ENCODE measurements at regions not wholly inside any gene's neighbourhood (a gene's known extent, or its start where the extent isn't known, plus 50 kb on each side); places are given as distances from the start of the nearest gene placed in this dataset.

DNA sequence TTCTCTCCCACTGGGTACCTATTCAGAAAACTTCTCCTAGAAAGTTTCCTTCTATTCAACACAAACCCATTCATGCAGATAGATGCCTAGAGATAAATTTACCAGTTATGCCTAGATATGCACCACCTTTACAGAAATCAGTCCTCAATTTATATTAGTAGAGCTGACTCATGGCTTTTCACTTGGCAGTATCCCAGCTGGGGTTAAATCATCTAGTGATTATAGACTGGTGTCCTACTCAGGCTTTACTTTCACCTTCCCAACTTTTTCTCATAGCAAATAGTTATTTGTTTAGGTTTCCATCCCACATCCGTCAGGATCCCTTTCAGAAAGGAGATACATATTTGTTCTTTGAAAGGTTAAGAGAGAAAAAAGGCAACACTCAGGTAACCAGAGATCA lies 124.5 kb downstream of the AQP4 start:
- DNase-seq: no peak

DNA sequence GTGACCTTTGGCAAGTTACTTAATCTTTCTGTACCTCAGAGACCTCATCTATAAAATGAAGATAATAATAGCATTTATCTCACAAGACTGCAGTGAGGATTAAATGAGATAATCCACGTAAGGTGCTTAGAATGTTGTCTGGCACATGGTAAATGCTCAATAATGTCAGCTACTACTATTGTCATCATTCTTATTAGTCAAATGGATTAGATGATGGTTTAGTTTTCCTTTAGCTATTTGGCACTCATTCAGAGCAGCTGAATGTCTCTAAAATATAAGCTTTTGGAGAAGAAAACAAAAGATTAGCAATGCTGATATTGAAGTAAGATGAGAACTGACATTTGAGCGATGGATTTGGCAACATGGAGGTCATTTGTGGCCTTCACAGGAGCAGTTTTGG lies 125.1 kb downstream of the AQP4 start:
- no peak for DNase-seq

DNA sequence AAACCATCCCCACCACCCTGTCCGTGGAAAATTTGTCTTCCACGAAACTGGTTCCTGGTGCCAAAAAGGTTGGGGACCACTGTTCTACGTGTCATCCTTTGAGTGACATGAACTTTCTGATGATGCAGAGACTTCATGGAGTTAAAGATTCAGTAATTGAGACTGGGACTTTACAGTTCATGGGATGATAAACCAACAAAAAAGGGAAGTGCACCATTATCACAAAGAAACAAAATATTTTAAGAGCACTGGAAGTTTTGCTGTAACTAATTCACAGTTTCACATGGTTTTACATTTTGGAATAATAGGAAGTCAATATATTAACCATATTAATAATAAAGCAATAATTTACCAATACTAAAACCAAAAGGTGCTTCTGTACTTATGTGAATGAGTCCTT lies 126.8 kb downstream of the AQP4 start:
- DNase-seq: no peak

DNA sequence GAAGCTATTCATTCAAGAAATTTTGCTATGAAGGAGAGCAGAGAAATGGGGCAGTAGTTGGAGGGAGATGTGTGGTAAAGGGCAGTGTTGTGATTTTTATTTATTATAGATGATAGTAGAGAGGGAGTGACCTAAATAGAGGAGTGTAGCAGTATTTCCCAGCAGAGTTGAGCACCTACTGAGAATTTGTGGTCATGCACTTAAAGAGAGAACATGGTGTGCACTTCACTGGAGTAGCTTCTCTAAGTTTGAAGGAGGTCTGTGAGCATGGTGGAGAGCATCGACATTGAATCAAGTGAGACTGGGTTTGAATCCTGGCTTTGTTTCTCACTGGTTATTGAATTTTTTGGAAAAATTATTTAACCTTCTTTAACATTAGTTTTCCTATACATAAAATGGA lies 129.2 kb downstream of the AQP4 start:
- no peak for DNase-seq

DNA sequence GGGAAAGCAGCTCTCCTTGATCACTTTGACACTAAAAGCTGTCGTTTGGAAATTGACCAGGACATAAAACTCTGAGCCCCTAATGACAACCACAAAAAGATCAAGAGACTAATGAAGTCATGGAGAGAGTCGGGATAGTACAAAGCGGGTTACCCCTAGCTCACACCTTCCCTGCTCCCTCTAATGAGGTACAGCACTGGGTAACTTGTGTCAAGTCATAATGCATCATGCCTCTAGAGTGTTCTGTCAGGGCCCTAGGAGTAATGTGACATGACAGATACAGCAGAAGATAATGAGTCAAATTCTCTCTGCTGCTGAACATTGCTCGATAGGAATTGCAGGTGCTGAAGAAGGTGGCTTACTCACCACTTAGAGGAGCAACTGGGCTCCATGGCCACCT lies 130.7 kb downstream of the AQP4 start:
- no peak for DNase-seq

DNA sequence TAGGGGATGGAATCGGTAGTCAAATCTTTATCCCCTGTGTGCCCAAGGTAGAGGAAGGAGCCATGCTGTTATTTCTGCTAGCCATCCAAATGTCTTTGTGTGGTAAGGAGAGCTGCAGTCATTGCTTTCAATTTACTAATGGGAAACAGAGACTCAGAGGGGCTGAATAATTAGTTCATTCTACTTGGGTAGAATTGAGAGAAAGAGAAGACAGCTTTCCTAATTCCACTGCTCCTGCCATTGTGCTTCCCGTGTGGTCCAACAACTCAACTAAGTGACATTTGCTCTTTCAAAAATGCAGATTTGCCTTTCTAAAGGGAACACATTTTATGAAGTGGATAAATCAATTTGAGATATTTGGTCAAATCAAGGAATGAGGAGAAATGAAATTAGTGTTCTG lies 136.1 kb downstream of the AQP4 start:
- DNase-seq: no peak

DNA sequence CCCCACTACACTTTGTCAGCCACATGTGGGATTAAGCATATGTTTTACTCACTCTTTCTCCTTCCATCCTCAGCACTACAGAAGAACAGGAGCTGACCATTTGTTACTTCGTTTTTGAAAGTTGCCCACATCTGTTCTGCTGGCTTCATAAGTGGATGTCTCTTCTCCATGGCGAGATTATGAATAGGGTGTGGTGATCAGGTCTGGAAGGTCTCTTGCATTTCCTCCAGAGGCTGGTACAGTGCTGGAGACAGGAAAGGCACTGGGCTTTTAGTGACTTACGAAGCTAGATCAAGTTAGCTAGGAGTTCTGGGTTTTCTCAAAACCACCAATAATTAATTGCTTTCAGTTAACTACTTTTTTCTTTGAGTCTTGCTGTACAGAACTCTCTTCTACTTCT lies 136.5 kb downstream of the AQP4 start:
- no peak for DNase-seq

DNA sequence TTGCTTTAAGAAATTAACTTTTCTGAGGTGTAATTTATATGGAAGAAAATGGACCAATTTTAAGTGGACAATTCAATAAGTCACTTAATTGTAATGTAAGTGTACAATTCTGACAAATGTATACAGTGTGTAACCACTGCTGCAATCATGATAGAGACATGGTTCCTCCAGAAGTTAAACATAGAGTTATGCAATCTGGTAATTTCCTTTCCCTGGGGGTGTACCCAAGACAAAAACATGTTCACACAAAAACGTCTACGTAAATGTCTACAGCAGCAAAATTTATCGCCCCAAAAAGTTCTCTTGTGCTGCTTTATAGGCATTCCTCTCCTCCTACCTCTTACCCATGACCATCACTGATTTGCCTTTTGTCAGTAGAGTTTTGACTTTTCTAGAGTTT lies 141.5 kb downstream of the AQP4 start:
- DNase-seq: no peak

DNA sequence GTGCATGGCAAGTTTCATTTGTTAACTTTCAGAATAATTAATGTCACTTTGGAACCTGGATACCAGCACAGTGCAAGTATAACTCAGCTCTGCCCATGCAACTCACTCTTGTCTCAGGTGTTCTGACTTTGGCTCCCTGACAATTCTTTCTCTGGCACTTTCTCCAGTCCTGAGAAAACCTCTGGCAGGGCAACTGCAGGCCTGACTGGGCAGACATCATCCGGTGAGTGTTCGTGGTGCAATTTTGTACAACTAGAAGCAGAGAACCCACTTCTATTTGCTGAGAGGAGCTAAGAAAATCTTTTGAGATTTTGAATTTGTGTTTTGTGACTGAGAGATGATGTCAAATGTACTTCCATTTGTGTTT lies 143.0 kb downstream of the AQP4 start:
- no peak for DNase-seq

DNA sequence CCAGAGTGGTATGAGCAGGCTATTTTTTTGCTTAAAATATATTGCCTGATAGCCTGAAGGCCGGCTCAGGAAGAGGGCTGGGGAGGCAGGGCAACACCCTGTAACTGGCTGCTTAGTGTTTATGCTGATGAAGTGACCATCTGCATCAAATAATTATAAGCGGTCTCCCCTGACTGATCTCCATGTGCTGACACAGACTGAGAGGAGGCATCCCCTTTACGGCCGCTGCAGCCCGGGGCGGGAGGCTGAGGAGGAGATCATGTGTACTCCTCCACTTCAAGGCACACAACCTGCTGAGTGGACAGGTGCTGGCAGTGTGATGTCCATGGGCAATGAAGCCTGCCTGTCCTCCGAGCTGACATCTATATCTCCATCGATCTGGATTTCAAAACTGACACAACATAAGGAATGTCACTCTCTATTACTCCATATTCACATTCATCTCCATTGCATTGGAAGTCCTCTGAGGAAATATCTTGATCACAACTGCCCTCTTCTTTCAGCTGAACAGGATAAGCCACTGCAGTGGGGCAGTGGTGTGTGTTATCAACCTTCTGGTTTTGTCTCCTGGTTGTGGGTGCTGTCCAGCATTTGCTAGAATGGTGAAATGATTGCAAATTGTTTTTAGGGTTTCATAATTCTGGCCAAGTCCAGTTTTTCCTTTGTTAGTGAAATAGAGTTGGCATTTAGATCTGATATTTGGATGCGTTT lies 143.5 kb downstream of the AQP4 start:
- DNase-seq: no peak

DNA sequence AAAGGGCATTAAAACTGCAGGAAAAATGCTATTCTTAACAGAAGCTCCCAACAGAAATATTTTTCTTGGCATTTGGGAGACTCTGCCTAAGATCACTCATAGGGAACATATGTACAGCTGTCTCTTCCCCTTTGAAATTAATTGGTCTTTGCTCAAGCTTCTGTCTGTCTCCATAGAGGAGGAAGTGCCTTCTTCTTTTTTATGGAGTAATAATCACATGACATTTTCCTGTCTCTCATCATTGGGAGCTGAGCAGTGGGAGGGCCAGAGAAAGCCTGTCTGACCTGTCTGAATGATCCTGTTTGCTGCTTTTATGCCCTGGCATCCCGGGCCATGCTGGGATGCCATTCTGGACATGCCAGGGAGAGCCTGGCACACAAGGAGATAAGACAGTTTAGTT lies 145.6 kb downstream of the AQP4 start:
- DNase-seq: no peak

DNA sequence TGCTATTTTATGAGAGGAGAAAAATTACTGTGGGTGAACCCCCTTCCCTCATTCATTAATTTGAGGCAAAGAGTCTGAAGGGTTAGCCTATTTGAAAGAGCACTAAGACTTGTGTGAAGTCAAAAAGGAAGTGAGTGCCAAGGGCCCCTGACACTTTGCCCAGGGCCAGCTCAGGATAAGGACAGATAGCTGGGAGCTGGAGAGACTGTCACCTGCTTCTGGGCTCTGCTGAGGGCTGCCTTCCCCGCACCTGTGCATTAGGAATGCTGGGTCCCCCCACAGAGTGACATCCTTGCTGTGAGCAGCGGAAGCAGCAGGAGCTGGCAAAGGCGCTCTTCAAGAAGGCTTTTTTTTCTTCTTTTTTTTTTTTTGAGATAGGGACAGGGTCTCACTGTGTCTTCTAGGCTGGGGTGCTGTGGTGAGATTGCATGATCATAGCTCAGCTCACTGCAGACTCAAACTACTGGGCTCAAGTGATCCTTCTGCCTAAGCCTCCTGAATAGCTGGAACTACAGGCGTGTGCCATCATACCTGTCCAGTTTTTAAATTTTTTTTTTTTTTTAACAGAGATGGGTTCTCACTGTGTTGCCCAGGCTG lies 148.3 kb downstream of the AQP4 start:
- DNase-seq: no peak

DNA sequence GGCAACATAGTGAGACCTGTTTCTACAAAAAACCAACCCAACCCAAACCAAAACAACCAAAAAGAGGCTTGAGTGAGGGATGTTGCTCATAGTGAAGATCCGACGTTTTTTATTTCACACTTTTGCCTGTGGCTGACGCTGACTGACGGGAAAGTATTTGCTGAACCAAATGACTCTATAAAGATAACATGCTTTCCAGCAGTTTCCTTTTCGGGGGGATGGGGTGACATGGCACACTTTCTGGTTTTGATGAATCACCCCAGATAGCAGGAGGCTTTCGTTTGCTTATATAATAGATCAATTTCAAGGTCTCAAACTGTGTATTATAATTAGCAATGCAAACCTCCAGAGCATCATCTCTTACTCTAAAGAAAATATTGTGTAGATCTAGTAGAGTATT lies 150.8 kb downstream of the AQP4 start:
- DNase-seq: no peak

DNA sequence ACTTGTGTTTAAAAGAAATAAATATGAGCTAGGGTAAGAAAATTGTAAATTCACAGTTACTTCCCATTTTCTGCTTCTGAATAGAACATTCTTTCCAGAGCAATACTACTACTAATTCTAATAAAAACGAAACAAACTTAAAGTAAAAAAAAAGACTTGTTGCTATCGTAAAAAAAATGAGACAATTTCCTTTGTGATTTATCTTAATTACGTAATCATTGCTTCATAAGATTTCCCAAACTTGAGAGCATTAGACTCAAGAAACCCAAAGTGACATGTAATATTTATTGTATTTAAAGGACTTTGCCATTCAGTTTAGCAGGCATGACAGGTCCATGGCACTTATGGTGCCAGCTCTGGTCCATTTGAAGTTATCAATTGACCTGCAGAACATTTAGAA lies 153.8 kb downstream of the AQP4 start:
- no peak for DNase-seq

DNA sequence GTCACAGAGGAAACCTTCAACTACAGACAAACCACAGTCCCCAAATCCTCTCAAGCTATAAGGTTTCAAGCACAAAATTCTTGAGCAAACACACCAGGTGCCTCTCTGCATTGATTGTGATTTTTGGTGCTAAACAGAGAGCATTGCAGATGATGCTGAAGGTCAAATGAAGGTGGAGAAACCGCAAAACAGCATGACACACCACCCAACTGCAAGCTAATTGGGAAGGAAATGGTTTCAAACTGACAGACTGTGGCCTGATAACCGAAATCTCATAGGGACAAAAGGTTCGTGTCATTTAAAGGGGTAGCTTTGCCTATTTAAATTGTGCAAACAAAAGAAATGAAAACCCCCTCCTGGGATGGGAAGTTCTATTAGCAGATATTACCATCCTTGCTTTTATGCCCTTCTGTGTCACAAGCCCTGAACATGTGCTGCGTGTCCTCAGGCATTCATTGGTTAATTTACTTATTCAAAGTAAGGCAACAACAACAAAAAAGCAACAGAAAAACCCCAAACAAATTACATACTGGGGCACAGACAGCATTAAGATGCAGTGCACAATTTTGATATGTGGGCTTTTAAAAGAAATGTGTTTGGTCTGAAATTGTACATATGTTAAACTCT lies 154.9 kb downstream of the AQP4 start:
- DNase-seq: no peak

DNA sequence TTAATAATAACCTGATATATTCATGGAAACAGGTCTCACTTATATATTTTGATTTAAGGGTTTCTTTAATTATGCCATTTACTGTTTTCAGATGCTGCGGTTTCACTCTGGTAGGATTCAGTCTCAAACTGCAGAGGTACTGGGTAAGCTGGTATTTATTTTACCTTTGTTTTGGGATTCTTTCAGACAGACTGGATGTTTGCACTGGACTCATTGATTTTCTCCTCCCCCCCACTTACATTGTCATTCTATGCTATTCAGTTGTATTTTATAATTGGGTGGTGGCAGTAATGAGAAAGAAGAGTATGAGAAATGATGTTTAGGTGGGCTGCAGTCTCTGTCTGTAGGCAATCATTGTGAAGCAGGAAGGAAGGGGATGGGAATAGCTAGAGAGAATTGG lies 155.6 kb downstream of the AQP4 start:
- no peak for DNase-seq

DNA sequence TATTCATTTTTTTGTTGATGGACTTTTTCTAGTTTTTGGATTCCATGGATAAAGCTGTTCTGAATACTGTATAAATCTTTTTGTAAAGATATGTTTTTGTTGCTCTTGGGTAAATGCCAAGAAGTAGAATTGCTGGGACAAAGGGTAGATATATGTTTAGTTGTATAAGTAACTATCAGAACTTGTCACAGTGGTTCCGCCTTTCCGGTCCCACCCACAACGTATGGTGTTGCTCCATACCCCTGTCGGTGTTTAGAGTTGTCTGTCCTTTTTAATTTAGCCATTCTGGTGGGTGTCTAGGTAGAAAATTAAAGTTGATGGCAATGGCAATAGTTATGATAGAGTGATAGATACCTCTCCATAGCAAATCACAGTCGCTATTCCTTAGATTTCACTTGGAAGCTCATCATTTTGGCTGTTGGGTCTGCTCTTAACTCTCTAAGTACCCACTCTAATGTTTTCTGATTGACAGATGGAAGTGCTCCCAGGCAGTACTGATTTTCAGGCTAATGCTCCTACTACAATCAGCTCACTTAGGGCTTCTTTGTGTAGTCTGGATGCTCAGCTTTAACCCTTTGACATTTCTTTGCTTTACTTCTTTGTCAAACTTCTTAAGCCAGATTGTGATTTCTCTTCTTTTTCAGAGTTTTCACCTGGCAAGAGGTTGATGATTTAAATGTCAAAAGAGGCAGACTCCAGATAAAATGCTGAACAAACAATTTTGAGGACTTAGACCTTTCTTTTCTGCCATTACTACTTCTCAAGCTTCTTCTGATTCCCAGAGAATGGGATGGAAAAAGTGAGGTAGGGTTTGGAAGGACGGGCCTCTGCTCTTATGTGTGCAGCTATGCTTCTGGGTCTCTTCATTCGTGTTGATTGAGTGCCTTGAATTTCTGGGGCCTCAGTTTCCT lies 156.4 kb downstream of the AQP4 start:
- DNase-seq: no peak

DNA sequence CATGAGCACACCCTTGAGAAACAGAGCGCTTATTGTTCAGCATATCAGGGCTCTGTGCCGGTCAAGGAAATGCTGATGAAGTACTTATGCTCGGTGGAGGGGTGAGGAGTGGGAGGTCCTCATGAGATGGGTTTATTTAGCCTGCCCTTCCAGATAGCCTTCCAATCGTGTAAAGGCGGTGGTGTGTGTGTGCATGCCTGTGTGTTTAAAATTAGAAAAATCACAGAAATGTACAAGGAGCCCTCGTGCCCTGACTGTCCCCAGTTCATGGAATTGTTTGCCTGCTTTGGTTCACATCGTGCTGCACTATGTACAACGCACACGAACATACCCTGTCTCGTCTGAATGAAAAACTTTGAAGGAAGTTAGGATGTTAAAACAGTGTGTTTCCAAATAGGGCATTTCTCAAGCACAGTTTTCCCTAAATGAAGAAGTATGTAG lies 158.6 kb downstream of the AQP4 start:
- no peak for DNase-seq

DNA sequence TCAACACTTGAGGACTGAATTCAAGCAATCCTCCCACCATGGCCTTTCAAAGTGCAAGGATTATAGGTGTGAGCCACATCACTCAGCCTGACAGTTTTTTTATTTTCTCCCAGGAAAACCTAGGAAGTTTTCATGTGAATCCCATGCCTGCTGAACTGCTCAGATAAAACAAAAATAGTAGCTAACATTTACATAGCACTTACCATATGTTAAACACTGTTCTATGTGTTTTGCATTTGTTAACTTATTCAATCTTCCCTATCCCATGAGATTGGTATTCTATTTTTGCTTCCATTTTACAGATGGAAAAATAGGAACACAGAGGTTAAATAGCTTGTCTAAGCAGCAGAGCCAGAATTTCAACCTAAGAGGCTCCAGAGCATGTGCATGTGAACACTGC lies 157.4 kb upstream of the KCTD1 start:
- no peak for DNase-seq

DNA sequence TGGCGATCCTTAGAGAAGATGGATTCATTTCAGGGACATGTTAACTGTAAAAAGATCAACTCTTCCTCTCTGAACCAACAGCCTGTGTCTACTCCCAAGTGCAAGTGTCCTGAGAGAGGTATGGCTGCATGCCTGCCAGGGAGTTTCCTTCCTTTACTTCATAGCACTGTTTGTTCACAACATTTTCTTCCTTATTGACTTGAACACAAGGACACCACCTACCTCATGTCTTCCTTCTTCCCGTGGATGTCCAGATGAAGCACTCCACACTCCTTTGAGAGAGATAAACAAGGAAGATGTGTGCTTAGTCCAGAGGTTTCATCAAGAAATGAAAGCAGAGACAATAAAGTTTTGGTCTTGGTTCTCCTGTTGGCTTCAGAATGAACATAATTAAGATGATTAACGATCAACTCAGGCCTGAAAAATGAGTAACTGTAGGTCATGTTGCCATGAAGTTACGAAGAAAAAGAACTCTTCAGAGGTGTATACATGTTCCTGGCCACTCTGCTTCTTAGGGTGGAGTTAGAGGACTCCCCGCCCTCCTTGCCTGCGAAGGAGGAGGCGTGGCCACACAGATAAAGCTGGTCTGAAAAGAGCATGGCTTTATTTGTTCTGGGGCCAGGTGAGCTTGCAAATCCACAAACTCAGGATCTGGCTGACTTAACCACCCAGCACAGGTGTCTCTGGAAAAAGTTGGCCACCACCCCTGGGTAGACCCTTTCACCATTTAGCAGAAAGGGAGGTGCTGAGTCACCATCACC lies 155.0 kb upstream of the KCTD1 start:
- no peak for DNase-seq

DNA sequence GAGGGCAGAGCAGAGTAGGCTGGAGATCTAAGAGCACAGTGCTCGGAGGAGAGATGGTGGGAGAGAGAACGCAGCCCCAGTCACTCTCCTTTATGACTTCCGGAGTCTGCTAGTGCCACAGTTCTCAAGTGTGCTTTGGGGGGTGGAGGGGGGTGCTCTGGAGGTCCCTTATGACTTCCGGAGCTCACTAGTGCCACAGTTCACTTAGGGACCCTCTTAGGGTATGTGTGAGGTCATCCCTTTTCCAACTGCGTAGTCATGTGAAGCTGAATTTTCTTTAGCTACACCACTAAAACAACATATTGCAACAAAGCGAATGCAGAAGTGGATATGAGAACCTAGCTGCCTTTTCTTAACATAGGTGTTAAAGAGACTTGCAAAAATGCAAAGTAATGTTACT lies 153.7 kb upstream of the KCTD1 start:
- DNase-seq: no peak

DNA sequence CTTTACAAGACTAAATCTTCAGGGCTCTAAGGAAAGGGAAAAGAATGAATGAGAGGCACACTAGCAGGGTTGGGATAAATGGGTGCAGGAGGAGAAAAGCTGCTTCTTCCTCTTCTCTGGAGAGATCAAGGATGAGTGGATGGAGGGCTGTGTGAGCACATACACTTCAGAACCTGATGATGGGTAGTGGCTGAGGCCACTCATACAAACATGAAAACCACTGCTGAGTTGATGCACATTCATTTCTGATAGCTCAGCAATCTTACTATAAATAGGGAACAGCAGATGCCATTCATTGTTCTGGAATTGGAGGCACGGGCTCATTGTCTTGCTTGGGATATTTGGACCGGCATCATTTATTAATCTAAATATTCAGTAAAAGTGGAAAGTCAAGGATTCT lies 152.4 kb upstream of the KCTD1 start:
- no peak for DNase-seq

DNA sequence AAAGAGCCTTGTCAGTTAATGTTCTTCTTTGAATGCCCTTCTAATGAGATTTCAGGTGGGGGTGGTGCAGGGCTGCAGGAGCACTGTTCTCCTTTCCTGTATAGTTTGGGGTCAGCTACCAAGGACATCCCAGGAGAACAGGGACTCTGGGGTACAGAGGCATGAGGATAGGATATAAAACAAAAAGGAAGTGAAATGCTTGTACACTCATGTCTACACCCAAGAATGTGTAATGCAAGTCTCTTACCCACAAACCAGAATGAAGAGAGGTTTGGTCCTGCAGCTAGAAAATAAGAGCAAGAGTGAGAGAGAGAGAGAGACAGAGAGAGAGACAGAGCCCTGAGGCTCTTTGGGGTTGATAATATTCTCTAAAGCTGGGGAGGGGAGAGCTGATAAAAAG lies 151.8 kb upstream of the KCTD1 start:
- no peak for DNase-seq
